Activated CD8-positive, alpha-beta memory T cell treated with anti-CD3 and anti-CD28 coated beads for 48 hours (primary cell): ENCODE measurements at regions not wholly inside any gene's neighbourhood (a gene's known extent, or its start where the extent isn't known, plus 50 kb on each side); places are given as distances from the start of the nearest gene placed in this dataset.

ENCODE experiments used
- DNase-seq, 3 experiments: peaks; one replicate each; pipeline ENCODE4 v3.0.0-alpha.2; 2020; ENCODE audit warnings: low read depth in 2 of 3, low spot score in 2 of 3

GRCh38 chr17:33628500-33629346 is 335.6 kb upstream of the ASIC2 start:
- no peak for DNase-seq

GRCh38 chr17:33633446-33633845 is 340.4 kb upstream of the ASIC2 start:
- DNase-seq = no peak

DNA sequence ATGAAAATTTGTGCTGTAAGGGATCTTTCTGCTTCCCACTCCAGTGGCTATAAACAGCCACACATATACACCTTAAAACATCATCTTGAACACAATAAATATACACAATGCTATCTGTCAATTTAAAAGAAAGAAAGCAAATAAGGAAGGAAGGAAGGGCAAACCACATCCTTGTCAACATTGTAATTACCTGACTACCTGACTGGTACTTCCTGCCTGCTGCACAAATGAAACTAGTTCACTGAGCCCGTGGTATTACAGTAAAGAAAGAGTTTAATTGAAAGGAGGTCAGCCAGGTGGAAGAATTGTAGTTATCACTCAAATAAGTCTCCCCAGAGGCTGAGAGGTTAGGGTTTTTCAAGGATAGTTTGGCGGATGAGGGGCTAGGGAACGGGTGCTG is 344.4 kb upstream of the ASIC2 start:
- no peak for DNase-seq

- DNase-seq = no peak
These were observed 346.2 kb upstream of the ASIC2 start for GRCh38 chr17:33639103-33639880.

- DNase-seq = no peak
These were observed 347.5 kb upstream of the ASIC2 start for GRCh38 chr17:33640629-33641028.

GRCh38 chr17:33642002-33642401 is 348.9 kb upstream of the ASIC2 start:
- no peak for DNase-seq

DNA sequence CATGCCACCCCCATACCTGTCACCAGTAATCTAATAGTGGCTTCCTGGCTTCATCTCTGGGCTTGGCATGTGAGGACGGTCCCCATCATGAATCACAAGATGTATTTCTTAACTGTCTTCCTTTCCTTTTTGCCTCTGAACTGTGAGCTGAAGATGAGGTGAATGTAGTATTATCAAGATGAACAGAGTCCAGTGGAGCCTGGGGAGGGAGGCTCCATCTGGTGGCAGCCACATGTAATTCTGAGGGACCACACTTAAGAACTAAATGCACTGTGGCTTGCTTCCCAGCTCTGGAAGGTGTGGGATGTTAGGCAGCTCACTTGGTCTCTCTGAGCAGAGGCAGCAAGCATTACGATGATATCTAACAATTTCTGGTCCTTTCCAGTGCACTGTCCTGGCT is 354.9 kb upstream of the ASIC2 start:
- no peak for DNase-seq

DNA sequence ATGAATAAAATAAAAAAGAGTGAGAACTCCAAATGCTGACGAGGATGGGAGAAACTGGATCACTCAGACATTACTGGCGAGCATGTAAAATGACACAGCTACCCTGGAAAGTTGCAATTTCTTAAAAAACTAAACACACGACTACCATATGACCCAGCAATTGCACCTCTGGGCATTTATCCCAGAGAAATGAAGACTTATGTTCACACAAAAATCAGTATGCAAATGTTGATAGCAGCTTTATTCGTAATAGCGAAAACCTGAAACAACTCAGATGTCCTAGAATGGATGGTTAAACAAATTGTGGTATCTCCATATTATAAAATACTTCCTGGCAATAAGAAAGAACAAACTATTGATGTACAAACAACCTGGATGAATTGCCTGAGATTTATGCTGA is 357.2 kb upstream of the ASIC2 start:
- no peak for DNase-seq

GRCh38 chr17:33651686-33652085 is 358.6 kb upstream of the ASIC2 start:
- DNase-seq = no peak

DNA sequence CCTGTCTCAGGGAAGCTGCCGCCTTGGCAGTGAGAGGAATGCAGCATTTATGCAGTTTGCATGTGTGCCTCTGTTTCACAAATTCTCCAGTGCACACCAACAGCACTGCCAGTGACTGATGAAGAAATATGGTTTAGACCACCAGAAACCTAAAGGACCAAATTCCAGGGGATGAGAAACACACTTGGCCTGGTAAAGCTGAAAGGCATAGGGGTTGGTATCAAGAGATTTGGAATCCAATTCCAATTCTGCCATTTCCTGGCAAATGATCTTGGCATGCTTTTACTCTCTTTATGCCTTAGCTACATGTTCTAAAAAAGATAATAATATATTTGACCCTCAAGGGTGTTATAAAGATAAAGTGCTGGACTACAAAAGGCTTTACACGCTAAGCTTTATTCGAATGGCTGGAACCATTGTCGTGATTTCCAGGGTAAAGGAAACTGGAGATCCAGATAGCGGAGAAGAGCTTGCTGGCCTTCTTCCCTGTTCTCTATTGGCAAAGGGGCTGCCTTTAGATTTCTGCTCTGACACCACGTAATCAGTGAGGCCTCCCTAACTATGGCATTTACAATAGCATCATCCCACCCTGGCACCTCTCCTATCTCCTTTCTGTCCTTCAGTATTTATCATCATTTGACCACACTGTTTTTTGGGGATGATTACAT is 359.8 kb upstream of the ASIC2 start:
- no peak for DNase-seq

GRCh38 chr17:33653399-33653788 is 360.3 kb upstream of the ASIC2 start:
- no peak for DNase-seq

- DNase-seq = no peak
These were observed 364.1 kb upstream of the ASIC2 start for GRCh38 chr17:33657181-33657580.

- no peak for DNase-seq
These were observed 368.9 kb upstream of the ASIC2 start for GRCh38 chr17:33661975-33662374.

- DNase-seq = no peak
These were observed 371.2 kb upstream of the ASIC2 start for GRCh38 chr17:33664116-33664840.

- DNase-seq = peak in 1 of 3 experiments; percentile 1
These were observed 374.0 kb upstream of the ASIC2 start for GRCh38 chr17:33667052-33667509.

- no peak for DNase-seq
These were observed 374.6 kb upstream of the ASIC2 start for GRCh38 chr17:33667671-33668070.

GRCh38 chr17:33668516-33668915 is 375.4 kb upstream of the ASIC2 start:
- no peak for DNase-seq

GRCh38 chr17:33671491-33671890 is 378.4 kb upstream of the ASIC2 start:
- no peak for DNase-seq

DNA sequence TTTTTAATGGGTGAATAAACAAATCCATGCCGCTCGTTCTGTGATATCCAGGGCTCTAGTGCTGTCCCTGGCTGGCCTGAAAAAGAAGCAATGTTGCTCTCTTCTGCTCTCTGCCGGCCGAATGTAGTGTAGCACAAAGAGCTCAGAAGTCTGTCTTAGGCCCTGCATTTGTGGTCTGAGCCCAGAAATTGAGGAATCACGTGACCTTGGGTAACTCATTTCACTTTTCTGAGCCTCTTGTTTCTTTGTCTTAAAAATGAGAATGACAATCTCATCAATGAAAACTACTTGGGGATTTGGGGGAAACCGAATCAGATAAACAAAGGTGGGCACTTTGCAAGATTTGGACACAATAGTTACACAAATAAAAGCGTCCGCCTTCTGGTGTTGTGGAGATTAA is 381.6 kb upstream of the ASIC2 start:
- DNase-seq = peak in 2 of 3 experiments; percentile 7 to 9

GRCh38 chr17:33676444-33676843 is 383.3 kb upstream of the ASIC2 start:
- no peak for DNase-seq

DNA sequence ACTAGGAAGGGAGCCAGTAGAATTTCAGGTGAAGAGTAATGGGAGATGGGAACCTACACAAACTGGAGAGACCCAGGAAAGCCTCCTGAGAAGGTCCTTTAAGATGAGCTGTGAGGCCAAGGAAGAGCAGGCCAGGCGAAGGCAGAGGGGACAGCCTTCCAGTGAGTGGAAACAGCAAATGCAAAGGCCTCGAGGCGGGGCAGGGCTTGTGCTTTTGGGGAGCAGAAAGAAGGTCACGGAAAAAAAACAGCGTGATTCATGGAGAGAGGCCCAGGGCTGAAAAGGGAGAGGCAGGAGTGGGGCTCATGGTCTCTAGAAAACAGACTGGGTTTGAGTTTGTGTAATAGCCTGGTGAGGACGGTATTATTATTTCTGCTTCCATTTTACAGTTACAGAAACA is 386.5 kb upstream of the ASIC2 start:
- DNase-seq = no peak
